ENCODE measurements at regions not wholly inside any gene's neighbourhood (a gene's known extent, or its start where the extent isn't known, plus 50 kb on each side); places are given as distances from the start of the nearest gene placed in this dataset.

GRCh38 chr21:28371713-28372112 is 621.0 kb downstream of the LTN1 start:
- TF ChIP-seq EZH2 (IDR thresholded peaks at IDR 0.05; ENCODE audit: borderline replicate concordance, insufficient read depth, low read depth, low read length, poor library complexity, severe bottlenecking): no peak
- TF ChIP-seq CTCF (IDR thresholded peaks at IDR 0.05): no peak
- no peaks in the 10 kb centered on the region for H3K79me2 ChIP-seq (ENCODE audit: control insufficient read depth, insufficient read depth, low read length)
- H3K9ac ChIP-seq (ENCODE audit: low read length): no peak overlapping the region
- Mint-ChIP-seq H3K4me3 (no peak overlapping the region), H3K27me3 (peaks cover 3% of the 10 kb centered on the region), H3K4me1 (no peaks in the 10 kb centered on the region), H3K9me3 (ENCODE audit: insufficient read depth) (peaks cover 7% of the 10 kb centered on the region), H3K27ac (no peak overlapping the region)
- WGBS (ENCODE audit: insufficient coverage): no CpG with 5 or more reads among the region's 4 CpGs
- no peak overlapping the region for H3K27ac ChIP-seq (ENCODE audit: low read length in 2 of 2)
- H3K4me1 ChIP-seq (ENCODE audit: control insufficient read depth in 2 of 2, insufficient read depth in 2 of 2, low read length in 2 of 2): no peaks in the 10 kb centered on the region
- no peak overlapping the region for H2AFZ ChIP-seq (ENCODE audit: insufficient read depth, low read depth, low read length, poor library complexity, severe bottlenecking)
- no peaks in the 10 kb centered on the region for H3K36me3 ChIP-seq (replicated peaks in 1 of 2; ENCODE audit: control extremely low read depth in 1 of 2, control insufficient read depth in 1 of 2, extremely low read depth in 1 of 2, insufficient read depth in 2 of 2, low read length in 1 of 2)
- ATAC-seq (ENCODE audit: low read depth) (no peak), DNase-seq (no peak)
- ChIA-PET POLR2A (no interaction called here), CTCF (no interaction called here)
- no peaks in the 10 kb centered on the region for H3K27me3 ChIP-seq (replicated peaks in 1 of 4; ENCODE audit: control extremely low read depth in 1 of 4, control insufficient read depth in 3 of 4, insufficient read depth in 4 of 4, low read length in 3 of 4)
- no peak overlapping the region for H3K4me2 ChIP-seq (replicated peaks; ENCODE audit: low read depth, low read length, poor library complexity, severe bottlenecking)
- H3K4me3 ChIP-seq (ENCODE audit: control extremely low read depth in 1 of 5, extremely low read depth in 1 of 5, insufficient read depth in 1 of 5, low read depth in 2 of 5, low read length in 4 of 5): no peak overlapping the region
- H3K9me3 ChIP-seq (ENCODE audit: control extremely low read depth in 1 of 3, control insufficient read depth in 2 of 3, insufficient read depth in 1 of 3, low read length in 2 of 3): peaks cover 2 to 4% (median 4%) of the 10 kb centered on the region in 3 donors
- H4K20me1 ChIP-seq (ENCODE audit: control insufficient read depth, insufficient read depth, low read length, poor library complexity, severe bottlenecking): no peaks in the 10 kb centered on the region
- intact Hi-C loops (cut with micrococcal nuclease): no loop called here

GRCh38 chr21:28359300-28359699 is 633.4 kb downstream of the LTN1 start:
- no peak for TF ChIP-seq CTCF (IDR thresholded peaks at IDR 0.05)
- Histone ChIP-seq H3K79me2 (ENCODE audit: control insufficient read depth, insufficient read depth, low read length) (no peaks in the 10 kb centered on the region), H3K9me3 (ENCODE audit: control extremely low read depth in 1 of 3, control insufficient read depth in 2 of 3, insufficient read depth in 1 of 3, low read length in 2 of 3) (peaks cover 0 to 1% (median 0%) of the 10 kb centered on the region in 3 donors), H3K36me3 (replicated peaks in 1 of 2; ENCODE audit: control extremely low read depth in 1 of 2, control insufficient read depth in 1 of 2, extremely low read depth in 1 of 2, insufficient read depth in 2 of 2, low read length in 1 of 2) (no peaks in the 10 kb centered on the region), H3K27ac (ENCODE audit: low read length in 2 of 2) (no peak overlapping the region), H3K4me2 (replicated peaks; ENCODE audit: low read depth, low read length, poor library complexity, severe bottlenecking) (no peak overlapping the region), H2AFZ (ENCODE audit: insufficient read depth, low read depth, low read length, poor library complexity, severe bottlenecking) (no peak overlapping the region), H3K9ac (ENCODE audit: low read length) (no peak overlapping the region), H3K4me1 (ENCODE audit: control insufficient read depth in 2 of 2, insufficient read depth in 2 of 2, low read length in 2 of 2) (no peaks in the 10 kb centered on the region), H3K27me3 (replicated peaks in 1 of 4; ENCODE audit: control extremely low read depth in 1 of 4, control insufficient read depth in 3 of 4, insufficient read depth in 4 of 4, low read length in 3 of 4) (no peaks in the 10 kb centered on the region), H4K20me1 (ENCODE audit: control insufficient read depth, insufficient read depth, low read length, poor library complexity, severe bottlenecking) (no peaks in the 10 kb centered on the region), H3K4me3 (ENCODE audit: control extremely low read depth in 1 of 5, extremely low read depth in 1 of 5, insufficient read depth in 1 of 5, low read depth in 2 of 5, low read length in 4 of 5) (no peak overlapping the region)
- ATAC-seq (ENCODE audit: low read depth): no peak
- H3K4me1 Mint-ChIP-seq: no peaks in the 10 kb centered on the region
- H3K9me3 Mint-ChIP-seq (ENCODE audit: insufficient read depth): peaks cover 2% of the 10 kb centered on the region
- H3K27me3 Mint-ChIP-seq: no peaks in the 10 kb centered on the region
- no peak for DNase-seq
- intact Hi-C loops (cut with micrococcal nuclease): no loop called here
- no peak overlapping the region for H3K27ac Mint-ChIP-seq
- ChIA-PET CTCF (no interaction called here), POLR2A (no interaction called here)
- H3K4me3 Mint-ChIP-seq: no peak overlapping the region
